Stomach (tissue), 4 donors: ENCODE measurements at regions not wholly inside any gene's neighbourhood (a gene's known extent, or its start where the extent isn't known, plus 50 kb on each side); places are given as distances from the start of the nearest gene placed in this dataset.

ENCODE experiments used
- EP300 ChIP-seq: sonication (generic); formaldehyde crosslinking; IDR thresholded peaks from one replicate; pipeline ENCODE4 v1.6.1; 2017; ENCODE audit warnings: antibody characterized with exemption
- POLR2A ChIP-seq, 4 donors: fragments of 450-650 bp; IDR thresholded peaks; one replicate each; pipeline ENCODE4 v1.6.1; 2016; ENCODE audit warnings: antibody characterized with exemption in 4 of 4, control low read depth in 2 of 4, mild to moderate bottlenecking in 1 of 4, moderate library complexity in 1 of 4
- POLR2AphosphoS5 ChIP-seq, 3 donors: sonication (generic); formaldehyde crosslinking; IDR thresholded peaks; one replicate each; pipeline ENCODE4 v1.6.1; 2016; ENCODE audit warnings: antibody characterized with exemption in 3 of 3
- TF ChIP-seq, protein P1 (sequence below), 7 experiments: fragments of 450-650 bp in 4 of 7; fragments of 200-600 bp in 3 of 7; sonication (generic) in 3 of 7; IDR thresholded peaks; one replicate each; pipeline ENCODE4 v1.5.1; 2016 to 2019; ENCODE audit warnings: antibody characterized with exemption in 7 of 7, control low read depth in 2 of 7, mild to moderate bottlenecking in 1 of 7

DNA sequence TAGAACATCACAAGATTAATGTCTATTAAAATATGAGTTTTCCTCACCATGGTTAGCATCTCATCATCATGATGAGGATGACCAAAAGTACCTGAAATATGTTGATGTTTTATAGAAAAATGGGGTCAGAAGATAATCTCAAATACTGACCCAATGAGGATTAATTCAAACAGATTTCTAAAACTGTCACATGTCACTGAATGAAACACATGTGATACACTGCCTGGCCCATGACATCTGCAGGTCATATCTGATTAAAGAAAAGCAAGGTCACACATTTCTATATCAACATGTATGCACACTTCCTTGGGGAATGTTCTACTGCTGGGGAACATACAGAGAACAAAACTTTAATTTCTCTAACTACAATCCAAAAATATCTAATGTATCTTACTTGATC is 470.6 kb upstream of the ADGRL2 start:
- TF ChIP-seq POLR2AphosphoS5 (IDR thresholded peaks at IDR 0.05) = no peak
- TF ChIP-seq POLR2A (IDR thresholded peaks at IDR 0.05) = no peak
- TF ChIP-seq, protein P1, sequence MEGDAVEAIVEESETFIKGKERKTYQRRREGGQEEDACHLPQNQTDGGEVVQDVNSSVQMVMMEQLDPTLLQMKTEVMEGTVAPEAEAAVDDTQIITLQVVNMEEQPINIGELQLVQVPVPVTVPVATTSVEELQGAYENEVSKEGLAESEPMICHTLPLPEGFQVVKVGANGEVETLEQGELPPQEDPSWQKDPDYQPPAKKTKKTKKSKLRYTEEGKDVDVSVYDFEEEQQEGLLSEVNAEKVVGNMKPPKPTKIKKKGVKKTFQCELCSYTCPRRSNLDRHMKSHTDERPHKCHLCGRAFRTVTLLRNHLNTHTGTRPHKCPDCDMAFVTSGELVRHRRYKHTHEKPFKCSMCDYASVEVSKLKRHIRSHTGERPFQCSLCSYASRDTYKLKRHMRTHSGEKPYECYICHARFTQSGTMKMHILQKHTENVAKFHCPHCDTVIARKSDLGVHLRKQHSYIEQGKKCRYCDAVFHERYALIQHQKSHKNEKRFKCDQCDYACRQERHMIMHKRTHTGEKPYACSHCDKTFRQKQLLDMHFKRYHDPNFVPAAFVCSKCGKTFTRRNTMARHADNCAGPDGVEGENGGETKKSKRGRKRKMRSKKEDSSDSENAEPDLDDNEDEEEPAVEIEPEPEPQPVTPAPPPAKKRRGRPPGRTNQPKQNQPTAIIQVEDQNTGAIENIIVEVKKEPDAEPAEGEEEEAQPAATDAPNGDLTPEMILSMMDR (IDR thresholded peaks at IDR 0.05) = no peak
- TF ChIP-seq EP300 = no peak
